B cell (primary cell): ENCODE measurements at regions not wholly inside any gene's neighbourhood (a gene's known extent, or its start where the extent isn't known, plus 50 kb on each side); places are given as distances from the start of the nearest gene placed in this dataset.

Source experiments
- ATAC-seq: fragments of 200-7000 bp; cut with Tn5 transposase; one replicate; pipeline ENCODE4 v1.10.0; 2021; ENCODE audit warnings: low read depth, mild to moderate bottlenecking, moderate number of reproducible peaks, moderate library complexity
- CTCF ChIA-PET: fragments of 350-600 bp; sonication (Branson Sonifier 250); formaldehyde crosslinking; loops from one replicate; lab custom pipeline; 2021; ENCODE audit warnings: antibody characterized with exemption, inconsistent platforms; lab: Charles Lee
- POLR2A ChIA-PET: fragments of 350-600 bp; sonication (Branson Sonifier 250); formaldehyde crosslinking; loops from one replicate; lab custom pipeline; 2021; ENCODE audit warnings: antibody characterized with exemption; lab: Charles Lee
- DNase-seq: peaks from one replicate; pipeline ENCODE4 v3.0.0; 2013
- H2AFZ ChIP-seq: 2 replicates; pipeline ENCODE4 v1.6.1; 2012; ENCODE audit warnings: mild to moderate bottlenecking, low read depth, low read length; ENCODE audit not compliant: insufficient read depth, poor library complexity, severe bottlenecking
- H3K27ac ChIP-seq, 2 donors: 1 replicate in 1 of 2; 2 replicates in 1 of 2; pipeline ENCODE4 v1.5.1; 2012 to 2013; ENCODE audit warnings: low read length in 2 of 2, mild to moderate bottlenecking in 2 of 2, moderate library complexity in 1 of 2
- H3K27me3 ChIP-seq, 4 experiments: fragments of 200-600 bp in 1 of 4; sonication (generic) in 1 of 4; replicated peaks in 1 of 4; 1 replicate in 2 of 4; 2 replicates in 2 of 4; pipeline versions ENCODE4 v1.6.1 to v1.7.0; 2013 to 2016; ENCODE audit warnings: low read length in 3 of 4, mild to moderate bottlenecking in 2 of 4, mixed read lengths in 1 of 4, moderate library complexity in 1 of 4; ENCODE audit not compliant: insufficient read depth in 4 of 4, control insufficient read depth in 3 of 4; ENCODE audit errors: control extremely low read depth in 1 of 4
- H3K36me3 ChIP-seq, 2 experiments: replicated peaks in 1 of 2; 1 replicate in 1 of 2; 2 replicates in 1 of 2; pipeline versions ENCODE4 v1.6.1 to v1.7.1; 2013; ENCODE audit warnings: low read length in 1 of 2; ENCODE audit not compliant: insufficient read depth in 2 of 2, control insufficient read depth in 1 of 2; ENCODE audit errors: control extremely low read depth in 1 of 2, extremely low read depth in 1 of 2
- H3K4me1 ChIP-seq, 2 donors: fragments of 200-600 bp in 1 of 2; sonication (generic) in 1 of 2; 1 replicate in 1 of 2; 2 replicates in 1 of 2; pipeline versions ENCODE4 v1.5.1 to v1.6.1; 2013 to 2017; ENCODE audit warnings: low read length in 2 of 2; ENCODE audit not compliant: control insufficient read depth in 2 of 2, insufficient read depth in 2 of 2
- H3K4me2 ChIP-seq: replicated peaks from 2 replicates; pipeline ENCODE3; 2012; ENCODE audit warnings: mild to moderate bottlenecking, low read depth, low read length; ENCODE audit not compliant: poor library complexity, severe bottlenecking
- H3K4me3 ChIP-seq, 5 experiments: fragments of 200-600 bp in 1 of 5; sonication (generic) in 1 of 5; 1 replicate in 3 of 5; 2 replicates in 2 of 5; pipeline versions ENCODE4 v1.5.1 to v1.7.0; 2011 to 2016; ENCODE audit warnings: low read length in 4 of 5, mild to moderate bottlenecking in 4 of 5, low read depth in 2 of 5, control low read depth in 1 of 5, moderate library complexity in 1 of 5; ENCODE audit not compliant: insufficient read depth in 1 of 5; ENCODE audit errors: control extremely low read depth in 1 of 5, extremely low read depth in 1 of 5
- H3K79me2 ChIP-seq: fragments of 200-600 bp; sonication (generic); one replicate; pipeline ENCODE4 v1.6.0; 2016; ENCODE audit warnings: low read length; ENCODE audit not compliant: control insufficient read depth, insufficient read depth
- H3K9ac ChIP-seq: fragments of 200-600 bp; sonication (generic); 2 replicates; pipeline ENCODE4 v1.6.1; 2017; ENCODE audit warnings: mild to moderate bottlenecking, low read length, moderate library complexity
- H3K9me3 ChIP-seq, 3 donors: one replicate each; pipeline versions ENCODE4 v1.6.1 to v1.7.1; 2013; ENCODE audit warnings: low read length in 2 of 3; ENCODE audit not compliant: control insufficient read depth in 2 of 3, insufficient read depth in 1 of 3; ENCODE audit errors: control extremely low read depth in 1 of 3
- H4K20me1 ChIP-seq: 2 replicates; pipeline ENCODE4 v1.6.0; 2012; ENCODE audit warnings: mild to moderate bottlenecking, low read length; ENCODE audit not compliant: insufficient read depth, control insufficient read depth, poor library complexity, severe bottlenecking
- H3K27ac Mint-ChIP-seq: one replicate; pipeline ENCODE4 v1.8.0; 2021; ENCODE audit warnings: mixed read lengths
- H3K27me3 Mint-ChIP-seq: one replicate; pipeline ENCODE4 v1.8.0; 2021; ENCODE audit warnings: mixed read lengths
- H3K4me1 Mint-ChIP-seq: one replicate; pipeline ENCODE4 v1.8.0; 2021; ENCODE audit warnings: mixed read lengths
- H3K4me3 Mint-ChIP-seq: one replicate; pipeline ENCODE4 v1.8.0; 2021; ENCODE audit warnings: mixed read lengths
- H3K9me3 Mint-ChIP-seq: one replicate; pipeline ENCODE4 v1.8.0; 2022; ENCODE audit warnings: mixed read lengths; ENCODE audit not compliant: insufficient read depth
- EZH2 ChIP-seq: IDR thresholded peaks from 2 replicates; pipeline ENCODE4 v1.6.1; 2012; ENCODE audit warnings: borderline replicate concordance, low read depth, mild to moderate bottlenecking, moderate library complexity, low read length; ENCODE audit not compliant: insufficient read depth, poor library complexity, severe bottlenecking
- WGBS: methylation state at CpG from one replicate; pipeline ENCODE4 v1.1.5; 2013; ENCODE audit warnings: missing lambda C conversion rate; ENCODE audit not compliant: insufficient coverage; 5-methylcytosine and 5-hydroxymethylcytosine counted together
- intact Hi-C: fragments of 100-400 bp; cut with micrococcal nuclease; formaldehyde crosslinking; loops from one replicate; pipeline ENCODE4 v1.10.0; 2022
- TF ChIP-seq, protein P1 (sequence below): fragments of 200-600 bp; IDR thresholded peaks from one replicate; pipeline ENCODE4 v1.8.0; 2022; ENCODE audit warnings: antibody characterized with exemption, mild to moderate bottlenecking

DNA sequence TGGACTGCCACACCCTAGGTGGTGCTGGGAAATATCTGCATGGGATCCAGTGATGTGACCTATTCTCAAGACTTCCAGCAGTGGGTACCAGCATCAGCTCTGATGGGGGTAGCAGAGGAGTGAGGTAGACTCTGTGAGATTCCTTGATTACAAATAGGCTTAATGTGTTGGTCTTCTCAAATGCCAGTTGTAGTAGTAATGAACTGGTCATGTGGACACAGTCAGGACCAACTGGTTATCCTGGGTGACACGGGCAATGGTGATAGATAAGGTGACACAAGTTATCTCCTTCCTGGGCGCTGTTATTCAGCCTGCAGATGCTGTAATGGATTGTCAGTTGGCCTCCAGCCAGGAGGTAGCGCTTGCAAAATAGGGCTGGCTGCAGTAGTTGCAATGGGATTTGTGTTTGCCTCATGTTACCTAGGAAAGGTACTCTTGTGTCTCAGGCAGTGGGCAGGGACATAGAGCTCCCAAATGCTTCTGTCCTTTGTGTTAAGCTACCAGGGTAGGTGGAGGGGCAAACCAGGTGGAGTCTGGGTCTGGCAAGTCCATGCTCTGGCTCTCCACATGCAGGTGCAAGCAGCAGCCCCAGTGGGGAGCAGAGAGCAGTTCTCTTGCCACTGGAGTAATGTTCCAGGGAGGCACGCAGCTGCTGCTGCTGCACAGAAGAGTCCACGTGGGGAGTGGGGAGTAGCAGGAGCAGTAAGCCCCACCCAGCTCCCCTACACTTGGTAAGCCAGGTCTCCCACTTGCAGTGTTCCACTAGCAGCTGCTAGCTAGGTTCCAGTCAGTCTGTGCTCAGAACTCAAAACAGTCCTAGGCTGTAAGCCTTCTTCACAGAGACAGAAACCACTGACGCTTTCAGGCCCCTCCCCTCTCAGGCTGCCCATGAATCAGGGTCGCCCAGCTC lies 505.4 kb upstream of the DDX18 start:
- no peaks in the 10 kb centered on the region for H3K79me2 ChIP-seq
- ChIA-PET POLR2A (no interaction called here), CTCF (no interaction called here)
- no peaks in the 10 kb centered on the region for H3K36me3 ChIP-seq
- DNase-seq, result no peak
- H3K4me3 Mint-ChIP-seq, result no peak overlapping the region
- TF ChIP-seq, protein P1, sequence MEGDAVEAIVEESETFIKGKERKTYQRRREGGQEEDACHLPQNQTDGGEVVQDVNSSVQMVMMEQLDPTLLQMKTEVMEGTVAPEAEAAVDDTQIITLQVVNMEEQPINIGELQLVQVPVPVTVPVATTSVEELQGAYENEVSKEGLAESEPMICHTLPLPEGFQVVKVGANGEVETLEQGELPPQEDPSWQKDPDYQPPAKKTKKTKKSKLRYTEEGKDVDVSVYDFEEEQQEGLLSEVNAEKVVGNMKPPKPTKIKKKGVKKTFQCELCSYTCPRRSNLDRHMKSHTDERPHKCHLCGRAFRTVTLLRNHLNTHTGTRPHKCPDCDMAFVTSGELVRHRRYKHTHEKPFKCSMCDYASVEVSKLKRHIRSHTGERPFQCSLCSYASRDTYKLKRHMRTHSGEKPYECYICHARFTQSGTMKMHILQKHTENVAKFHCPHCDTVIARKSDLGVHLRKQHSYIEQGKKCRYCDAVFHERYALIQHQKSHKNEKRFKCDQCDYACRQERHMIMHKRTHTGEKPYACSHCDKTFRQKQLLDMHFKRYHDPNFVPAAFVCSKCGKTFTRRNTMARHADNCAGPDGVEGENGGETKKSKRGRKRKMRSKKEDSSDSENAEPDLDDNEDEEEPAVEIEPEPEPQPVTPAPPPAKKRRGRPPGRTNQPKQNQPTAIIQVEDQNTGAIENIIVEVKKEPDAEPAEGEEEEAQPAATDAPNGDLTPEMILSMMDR, result no peak
- intact Hi-C loops, result no loop called here
- no peak overlapping the region for H3K4me3 ChIP-seq
- no peak overlapping the region for H3K4me2 ChIP-seq
- no peaks in the 10 kb centered on the region for H3K4me1 ChIP-seq
- H3K9me3 ChIP-seq, result peaks cover 0 to 18% (median 0%) of the 10 kb centered on the region in 3 donors
- H3K27ac ChIP-seq, result no peak overlapping the region
- no peaks in the 10 kb centered on the region for H3K4me1 Mint-ChIP-seq
- H3K9me3 Mint-ChIP-seq, result no peaks in the 10 kb centered on the region
- no peaks in the 10 kb centered on the region for H3K27me3 ChIP-seq
- no peak overlapping the region for H3K9ac ChIP-seq
- H2AFZ ChIP-seq, result no peak overlapping the region
- H3K27ac Mint-ChIP-seq, result no peak overlapping the region
- ATAC-seq, result no peak
- H3K27me3 Mint-ChIP-seq, result no peaks in the 10 kb centered on the region
- H4K20me1 ChIP-seq, result no peaks in the 10 kb centered on the region
- 90% methylated on average over 7 of the region's 7 CpGs for WGBS

GRCh38 chr2:117321816-117322215 lies 492.7 kb upstream of the DDX18 start:
- no peak overlapping the region for H2AFZ ChIP-seq
- intact Hi-C loops, result no loop called here
- H3K36me3 ChIP-seq, result no peaks in the 10 kb centered on the region
- ChIA-PET POLR2A (no interaction called here), CTCF (no interaction called here)
- WGBS, result no CpG with 5 or more reads among the region's 2 CpGs
- H4K20me1 ChIP-seq, result no peaks in the 10 kb centered on the region
- H3K4me2 ChIP-seq, result no peak overlapping the region
- no peaks in the 10 kb centered on the region for H3K9me3 Mint-ChIP-seq
- H3K27me3 Mint-ChIP-seq, result no peaks in the 10 kb centered on the region
- ATAC-seq, result no peak
- TF ChIP-seq, protein P1, result no peak
- TF ChIP-seq EZH2, result no peak
- no peak overlapping the region for H3K27ac Mint-ChIP-seq
- H3K4me3 Mint-ChIP-seq, result no peak overlapping the region
- no peaks in the 10 kb centered on the region for H3K4me1 ChIP-seq
- DNase-seq, result no peak
- H3K79me2 ChIP-seq, result no peaks in the 10 kb centered on the region
- H3K27ac ChIP-seq, result no peak overlapping the region
- H3K9ac ChIP-seq, result no peak overlapping the region
- no peaks in the 10 kb centered on the region for H3K4me1 Mint-ChIP-seq
- H3K4me3 ChIP-seq, result no peak overlapping the region
- no peaks in the 10 kb centered on the region for H3K9me3 ChIP-seq
- no peaks in the 10 kb centered on the region for H3K27me3 ChIP-seq
